ENCODE measurements at regions not wholly inside any gene's neighbourhood (a gene's known extent, or its start where the extent isn't known, plus 50 kb on each side); places are given as distances from the start of the nearest gene placed in this dataset.

DNA sequence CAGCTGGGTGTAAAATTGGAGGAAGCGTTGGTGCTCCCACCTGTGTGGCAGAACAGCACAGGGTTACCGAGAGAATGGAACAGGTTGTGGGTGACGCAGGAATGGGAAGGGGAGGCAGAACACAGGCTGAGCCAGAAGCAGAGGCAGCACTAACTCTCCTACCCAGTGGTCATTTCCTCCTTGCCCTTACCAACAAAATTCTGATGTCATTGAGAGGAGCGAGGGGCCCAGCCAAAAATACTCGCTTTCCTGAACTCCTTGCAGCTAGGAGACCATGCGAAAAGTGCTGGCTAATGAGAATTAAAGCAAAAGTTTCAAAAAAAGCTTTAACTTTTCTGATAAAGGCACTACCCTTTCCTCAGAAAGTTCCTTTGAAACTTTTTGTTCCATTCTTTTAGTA, 54.4 kb upstream of the HMGA2 start:
- ATAC-seq: no peak
- ChIA-PET CTCF (no interaction called here), POLR2A (no interaction called here)
- TF ChIP-seq, protein P1, sequence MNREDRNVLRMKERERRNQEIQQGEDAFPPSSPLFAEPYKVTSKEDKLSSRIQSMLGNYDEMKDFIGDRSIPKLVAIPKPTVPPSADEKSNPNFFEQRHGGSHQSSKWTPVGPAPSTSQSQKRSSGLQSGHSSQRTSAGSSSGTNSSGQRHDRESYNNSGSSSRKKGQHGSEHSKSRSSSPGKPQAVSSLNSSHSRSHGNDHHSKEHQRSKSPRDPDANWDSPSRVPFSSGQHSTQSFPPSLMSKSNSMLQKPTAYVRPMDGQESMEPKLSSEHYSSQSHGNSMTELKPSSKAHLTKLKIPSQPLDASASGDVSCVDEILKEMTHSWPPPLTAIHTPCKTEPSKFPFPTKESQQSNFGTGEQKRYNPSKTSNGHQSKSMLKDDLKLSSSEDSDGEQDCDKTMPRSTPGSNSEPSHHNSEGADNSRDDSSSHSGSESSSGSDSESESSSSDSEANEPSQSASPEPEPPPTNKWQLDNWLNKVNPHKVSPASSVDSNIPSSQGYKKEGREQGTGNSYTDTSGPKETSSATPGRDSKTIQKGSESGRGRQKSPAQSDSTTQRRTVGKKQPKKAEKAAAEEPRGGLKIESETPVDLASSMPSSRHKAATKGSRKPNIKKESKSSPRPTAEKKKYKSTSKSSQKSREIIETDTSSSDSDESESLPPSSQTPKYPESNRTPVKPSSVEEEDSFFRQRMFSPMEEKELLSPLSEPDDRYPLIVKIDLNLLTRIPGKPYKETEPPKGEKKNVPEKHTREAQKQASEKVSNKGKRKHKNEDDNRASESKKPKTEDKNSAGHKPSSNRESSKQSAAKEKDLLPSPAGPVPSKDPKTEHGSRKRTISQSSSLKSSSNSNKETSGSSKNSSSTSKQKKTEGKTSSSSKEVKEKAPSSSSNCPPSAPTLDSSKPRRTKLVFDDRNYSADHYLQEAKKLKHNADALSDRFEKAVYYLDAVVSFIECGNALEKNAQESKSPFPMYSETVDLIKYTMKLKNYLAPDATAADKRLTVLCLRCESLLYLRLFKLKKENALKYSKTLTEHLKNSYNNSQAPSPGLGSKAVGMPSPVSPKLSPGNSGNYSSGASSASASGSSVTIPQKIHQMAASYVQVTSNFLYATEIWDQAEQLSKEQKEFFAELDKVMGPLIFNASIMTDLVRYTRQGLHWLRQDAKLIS (CRISPR knock-in tag; IDR thresholded peaks at IDR 0.05; ENCODE audit: borderline replicate concordance): no peak
- TF ChIP-seq JUN (CRISPR knock-in tag; IDR thresholded peaks at IDR 0.05) (no peak), NFE2L1 (CRISPR knock-in tag; IDR thresholded peaks at IDR 0.05) (no peak), JAZF1 (CRISPR knock-in tag; IDR thresholded peaks at IDR 0.05) (no peak), HMGA2 (CRISPR knock-in tag; IDR thresholded peaks at IDR 0.05) (no peak), ZNF138 (CRISPR knock-in tag; conservative IDR thresholded peaks at IDR 0.05) (no peak), NFYB (CRISPR knock-in tag; conservative IDR thresholded peaks at IDR 0.05; ENCODE audit: low read depth) (no peak), CBFB (CRISPR knock-in tag; IDR thresholded peaks at IDR 0.05; ENCODE audit: low read depth) (no peak), RORB (CRISPR knock-in tag; IDR thresholded peaks at IDR 0.05) (no peak), NR1H2 (CRISPR knock-in tag; IDR thresholded peaks at IDR 0.05) (no peak), ZBTB21 (CRISPR knock-in tag; IDR thresholded peaks at IDR 0.05; ENCODE audit: borderline replicate concordance) (no peak)
- TF ChIP-seq, protein P2, sequence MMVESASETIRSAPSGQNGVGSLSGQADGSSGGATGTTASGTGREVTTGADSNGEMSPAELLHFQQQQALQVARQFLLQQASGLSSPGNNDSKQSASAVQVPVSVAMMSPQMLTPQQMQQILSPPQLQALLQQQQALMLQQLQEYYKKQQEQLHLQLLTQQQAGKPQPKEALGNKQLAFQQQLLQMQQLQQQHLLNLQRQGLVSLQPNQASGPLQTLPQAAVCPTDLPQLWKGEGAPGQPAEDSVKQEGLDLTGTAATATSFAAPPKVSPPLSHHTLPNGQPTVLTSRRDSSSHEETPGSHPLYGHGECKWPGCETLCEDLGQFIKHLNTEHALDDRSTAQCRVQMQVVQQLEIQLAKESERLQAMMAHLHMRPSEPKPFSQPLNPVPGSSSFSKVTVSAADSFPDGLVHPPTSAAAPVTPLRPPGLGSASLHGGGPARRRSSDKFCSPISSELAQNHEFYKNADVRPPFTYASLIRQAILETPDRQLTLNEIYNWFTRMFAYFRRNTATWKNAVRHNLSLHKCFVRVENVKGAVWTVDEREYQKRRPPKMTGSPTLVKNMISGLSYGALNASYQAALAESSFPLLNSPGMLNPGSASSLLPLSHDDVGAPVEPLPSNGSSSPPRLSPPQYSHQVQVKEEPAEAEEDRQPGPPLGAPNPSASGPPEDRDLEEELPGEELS (CRISPR knock-in tag; IDR thresholded peaks at IDR 0.05): no peak
- TF ChIP-seq, protein P3, sequence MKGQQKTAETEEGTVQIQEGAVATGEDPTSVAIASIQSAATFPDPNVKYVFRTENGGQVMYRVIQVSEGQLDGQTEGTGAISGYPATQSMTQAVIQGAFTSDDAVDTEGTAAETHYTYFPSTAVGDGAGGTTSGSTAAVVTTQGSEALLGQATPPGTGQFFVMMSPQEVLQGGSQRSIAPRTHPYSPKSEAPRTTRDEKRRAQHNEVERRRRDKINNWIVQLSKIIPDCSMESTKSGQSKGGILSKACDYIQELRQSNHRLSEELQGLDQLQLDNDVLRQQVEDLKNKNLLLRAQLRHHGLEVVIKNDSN (CRISPR knock-in tag; IDR thresholded peaks at IDR 0.05): no peak
- TF ChIP-seq, protein P4, sequence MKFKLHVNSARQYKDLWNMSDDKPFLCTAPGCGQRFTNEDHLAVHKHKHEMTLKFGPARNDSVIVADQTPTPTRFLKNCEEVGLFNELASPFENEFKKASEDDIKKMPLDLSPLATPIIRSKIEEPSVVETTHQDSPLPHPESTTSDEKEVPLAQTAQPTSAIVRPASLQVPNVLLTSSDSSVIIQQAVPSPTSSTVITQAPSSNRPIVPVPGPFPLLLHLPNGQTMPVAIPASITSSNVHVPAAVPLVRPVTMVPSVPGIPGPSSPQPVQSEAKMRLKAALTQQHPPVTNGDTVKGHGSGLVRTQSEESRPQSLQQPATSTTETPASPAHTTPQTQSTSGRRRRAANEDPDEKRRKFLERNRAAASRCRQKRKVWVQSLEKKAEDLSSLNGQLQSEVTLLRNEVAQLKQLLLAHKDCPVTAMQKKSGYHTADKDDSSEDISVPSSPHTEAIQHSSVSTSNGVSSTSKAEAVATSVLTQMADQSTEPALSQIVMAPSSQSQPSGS (CRISPR knock-in tag; IDR thresholded peaks at IDR 0.05; ENCODE audit: borderline replicate concordance, low read depth): no peak
- TF ChIP-seq, protein P5, sequence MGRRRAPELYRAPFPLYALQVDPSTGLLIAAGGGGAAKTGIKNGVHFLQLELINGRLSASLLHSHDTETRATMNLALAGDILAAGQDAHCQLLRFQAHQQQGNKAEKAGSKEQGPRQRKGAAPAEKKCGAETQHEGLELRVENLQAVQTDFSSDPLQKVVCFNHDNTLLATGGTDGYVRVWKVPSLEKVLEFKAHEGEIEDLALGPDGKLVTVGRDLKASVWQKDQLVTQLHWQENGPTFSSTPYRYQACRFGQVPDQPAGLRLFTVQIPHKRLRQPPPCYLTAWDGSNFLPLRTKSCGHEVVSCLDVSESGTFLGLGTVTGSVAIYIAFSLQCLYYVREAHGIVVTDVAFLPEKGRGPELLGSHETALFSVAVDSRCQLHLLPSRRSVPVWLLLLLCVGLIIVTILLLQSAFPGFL (CRISPR knock-in tag; IDR thresholded peaks at IDR 0.05; ENCODE audit: borderline replicate concordance): no peak
- TF ChIP-seq, protein P6, sequence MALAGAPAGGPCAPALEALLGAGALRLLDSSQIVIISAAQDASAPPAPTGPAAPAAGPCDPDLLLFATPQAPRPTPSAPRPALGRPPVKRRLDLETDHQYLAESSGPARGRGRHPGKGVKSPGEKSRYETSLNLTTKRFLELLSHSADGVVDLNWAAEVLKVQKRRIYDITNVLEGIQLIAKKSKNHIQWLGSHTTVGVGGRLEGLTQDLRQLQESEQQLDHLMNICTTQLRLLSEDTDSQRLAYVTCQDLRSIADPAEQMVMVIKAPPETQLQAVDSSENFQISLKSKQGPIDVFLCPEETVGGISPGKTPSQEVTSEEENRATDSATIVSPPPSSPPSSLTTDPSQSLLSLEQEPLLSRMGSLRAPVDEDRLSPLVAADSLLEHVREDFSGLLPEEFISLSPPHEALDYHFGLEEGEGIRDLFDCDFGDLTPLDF (CRISPR knock-in tag; IDR thresholded peaks at IDR 0.05): no peak
- TF ChIP-seq, protein P7, sequence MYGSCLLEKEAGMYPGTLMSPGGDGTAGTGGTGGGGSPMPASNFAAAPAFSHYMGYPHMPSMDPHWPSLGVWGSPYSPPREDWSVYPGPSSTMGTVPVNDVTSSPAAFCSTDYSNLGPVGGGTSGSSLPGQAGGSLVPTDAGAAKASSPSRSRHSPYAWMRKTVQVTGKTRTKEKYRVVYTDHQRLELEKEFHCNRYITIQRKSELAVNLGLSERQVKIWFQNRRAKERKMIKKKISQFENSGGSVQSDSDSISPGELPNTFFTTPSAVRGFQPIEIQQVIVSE (CRISPR knock-in tag; IDR thresholded peaks at IDR 0.05; ENCODE audit: borderline replicate concordance): no peak
- Mint-ChIP-seq H3K9me3 (no peaks in the 10 kb centered on the region), H3K27me3 (ENCODE audit: low read depth) (no peaks in the 10 kb centered on the region), H3K4me3 (no peak overlapping the region), H3K4me1 (peaks cover 8% of the 10 kb centered on the region), H3K27ac (no peak overlapping the region), H3K36me3 (no peaks in the 10 kb centered on the region)
- no peak for DNase-seq (ENCODE audit: low spot score)
